GM10266 (cell line): ENCODE measurements at regions not wholly inside any gene's neighbourhood (a gene's known extent, or its start where the extent isn't known, plus 50 kb on each side); places are given as distances from the start of the nearest gene placed in this dataset.

Experiments used
- DNase-seq: peaks from one replicate; pipeline ENCODE4 v3.0.0; 2012; ENCODE audit errors: extremely low spot score
- CTCF ChIP-seq: IDR thresholded peaks from 2 replicates; pipeline ENCODE4 v1.5.1; 2012; ENCODE audit warnings: mild to moderate bottlenecking, low read depth; ENCODE audit not compliant: control insufficient read depth, insufficient read depth; ENCODE audit errors: missing control alignments

GRCh38 chr5:103624675-103625074 is 62.1 kb upstream of the NUDT12 start:
- no peak for DNase-seq
- no peak for TF ChIP-seq CTCF

- no peak for DNase-seq
- TF ChIP-seq CTCF = no peak
Measured at GRCh38 chr5:103624035-103624480, 61.5 kb upstream of the NUDT12 start.

GRCh38 chr5:103623425-103623824 is 60.8 kb upstream of the NUDT12 start:
- DNase-seq = no peak
- no peak for TF ChIP-seq CTCF

GRCh38 chr5:103621548-103621930 is 59.0 kb upstream of the NUDT12 start:
- no peak for DNase-seq
- TF ChIP-seq CTCF = no peak

GRCh38 chr5:103620851-103621547 is 58.4 kb upstream of the NUDT12 start:
- TF ChIP-seq CTCF = no peak
- no peak for DNase-seq

- no peak for DNase-seq
- TF ChIP-seq CTCF = no peak
Measured at GRCh38 chr5:103617913-103618312, 55.3 kb upstream of the NUDT12 start.

- DNase-seq = no peak
- TF ChIP-seq CTCF = no peak
Measured at GRCh38 chr5:103617090-103617489, 54.5 kb upstream of the NUDT12 start.
